Thoracic aorta (tissue), 2 donors: ENCODE measurements at regions not wholly inside any gene's neighbourhood (a gene's known extent, or its start where the extent isn't known, plus 50 kb on each side); places are given as distances from the start of the nearest gene placed in this dataset.

Experiments used
- ATAC-seq: fragments of 150-250 bp; one replicate; pipeline ENCODE4 v1.8.0; 2017; ENCODE audit warnings: low read depth; ENCODE audit not compliant: insufficient number of reproducible peaks, low FRiP score
- DNase-seq: peaks from one replicate; pipeline ENCODE4 v3.0.0-alpha.2; 2020; ENCODE audit warnings: low spot score
- H3K27ac ChIP-seq, 2 donors: fragments of 200-600 bp; sonication (generic); 1 replicate in 1 of 2; 2 replicates in 1 of 2; pipeline ENCODE4 v1.5.1; 2016; ENCODE audit warnings: mild to moderate bottlenecking in 2 of 2, moderate library complexity in 2 of 2
- H3K27me3 ChIP-seq: fragments of 200-600 bp; sonication (generic); replicated peaks from 2 replicates; pipeline ENCODE4 v1.6.0; 2016; ENCODE audit warnings: mild to moderate bottlenecking; ENCODE audit not compliant: insufficient read depth
- H3K36me3 ChIP-seq: fragments of 200-600 bp; sonication (generic); one replicate; pipeline ENCODE4 v1.5.1; 2016
- H3K4me1 ChIP-seq, 2 donors: fragments of 200-600 bp; sonication (generic); 1 replicate in 1 of 2; 2 replicates in 1 of 2; pipeline versions ENCODE4 v1.5.1 to v1.6.0; 2016; ENCODE audit warnings: low read depth in 2 of 2, mild to moderate bottlenecking in 1 of 2; ENCODE audit not compliant: control insufficient read depth in 1 of 2
- H3K4me3 ChIP-seq: fragments of 200-600 bp; sonication (generic); 2 replicates; pipeline ENCODE4 v1.5.1; 2016; ENCODE audit warnings: mild to moderate bottlenecking
- H3K9me3 ChIP-seq: fragments of 200-600 bp; sonication (generic); 2 replicates; pipeline ENCODE4 v1.5.1; 2016
- CTCF ChIP-seq: fragments of 200-600 bp; sonication (generic); IDR thresholded peaks from one replicate; pipeline ENCODE4 v1.5.1; 2019; ENCODE audit warnings: antibody characterized with exemption

DNA sequence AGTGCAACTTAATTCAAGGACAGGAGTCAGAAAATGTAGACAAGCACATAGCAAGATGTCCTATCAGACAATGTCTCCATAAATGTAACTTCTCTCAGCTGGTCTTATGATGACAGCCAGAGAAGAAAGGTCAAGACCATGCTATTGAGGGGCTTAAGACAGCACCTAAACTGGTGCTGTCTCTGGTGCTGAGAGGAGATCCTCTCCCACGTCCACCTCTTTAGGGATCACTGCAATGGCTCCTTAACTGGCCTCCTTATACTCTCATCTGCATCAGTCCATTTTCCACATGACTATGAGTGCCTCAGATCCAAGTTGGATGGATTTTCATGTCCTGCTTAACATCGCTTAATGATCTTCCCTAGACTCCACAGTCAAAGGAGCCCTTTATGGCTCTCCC lies 210.6 kb downstream of the ARL4A start:
- no peaks in the 10 kb centered on the region for H3K9me3 ChIP-seq

GRCh38 chr7:12898620-12899019 lies 211.2 kb downstream of the ARL4A start:
- H3K27me3 ChIP-seq: no peaks in the 10 kb centered on the region
- H3K9me3 ChIP-seq: no peaks in the 10 kb centered on the region
- no peaks in the 10 kb centered on the region for H3K4me1 ChIP-seq
- no peak for DNase-seq
- no peak for TF ChIP-seq CTCF
- ATAC-seq: no peak
- H3K4me3 ChIP-seq: no peak overlapping the region
- no peaks in the 10 kb centered on the region for H3K36me3 ChIP-seq
- H3K27ac ChIP-seq: no peak overlapping the region

More for the DNA sequence above, 210.6 kb downstream of the ARL4A start:
- Histone ChIP-seq H3K27ac (no peak overlapping the region), H3K4me3 (no peak overlapping the region), H3K4me1 (no peaks in the 10 kb centered on the region), H3K36me3 (no peaks in the 10 kb centered on the region), H3K27me3 (no peaks in the 10 kb centered on the region)
- ATAC-seq (no peak), DNase-seq (no peak)
- no peak for TF ChIP-seq CTCF

GRCh38 chr7:12905671-12906070 lies 218.2 kb downstream of the ARL4A start:
- DNase-seq (no peak), ATAC-seq (no peak)
- no peaks in the 10 kb centered on the region for H3K4me1 ChIP-seq
- H3K27ac ChIP-seq: no peak overlapping the region
- H3K36me3 ChIP-seq: no peaks in the 10 kb centered on the region
- no peak for TF ChIP-seq CTCF
- H3K9me3 ChIP-seq: no peaks in the 10 kb centered on the region
- H3K27me3 ChIP-seq: no peaks in the 10 kb centered on the region
- H3K4me3 ChIP-seq: no peak overlapping the region

DNA sequence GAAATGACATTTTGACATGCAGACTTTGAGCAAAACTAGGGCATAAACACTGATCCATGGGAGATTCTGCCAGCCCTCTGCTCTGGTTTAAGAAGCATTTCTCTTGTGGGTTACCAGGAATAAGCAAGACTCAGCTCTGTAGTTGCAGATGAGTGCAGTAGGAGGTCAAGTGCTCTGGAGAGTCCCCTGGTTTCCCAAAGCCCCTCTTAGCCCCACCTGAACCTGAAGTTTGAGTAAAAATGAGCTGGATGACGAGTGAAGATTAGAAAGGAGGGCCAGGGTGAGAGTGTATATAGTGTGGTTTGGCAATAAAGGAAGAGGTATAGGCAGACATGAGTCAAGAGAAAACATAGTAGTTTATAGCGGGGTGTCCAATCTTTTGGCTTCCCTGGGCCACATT lies 220.3 kb downstream of the ARL4A start:
- no peaks in the 10 kb centered on the region for H3K36me3 ChIP-seq
- H3K27me3 ChIP-seq: no peaks in the 10 kb centered on the region
- no peak overlapping the region for H3K27ac ChIP-seq
- TF ChIP-seq CTCF: no peak
- H3K9me3 ChIP-seq: no peaks in the 10 kb centered on the region
- H3K4me1 ChIP-seq: no peaks in the 10 kb centered on the region
- ATAC-seq (no peak), DNase-seq (no peak)
- no peak overlapping the region for H3K4me3 ChIP-seq

DNA sequence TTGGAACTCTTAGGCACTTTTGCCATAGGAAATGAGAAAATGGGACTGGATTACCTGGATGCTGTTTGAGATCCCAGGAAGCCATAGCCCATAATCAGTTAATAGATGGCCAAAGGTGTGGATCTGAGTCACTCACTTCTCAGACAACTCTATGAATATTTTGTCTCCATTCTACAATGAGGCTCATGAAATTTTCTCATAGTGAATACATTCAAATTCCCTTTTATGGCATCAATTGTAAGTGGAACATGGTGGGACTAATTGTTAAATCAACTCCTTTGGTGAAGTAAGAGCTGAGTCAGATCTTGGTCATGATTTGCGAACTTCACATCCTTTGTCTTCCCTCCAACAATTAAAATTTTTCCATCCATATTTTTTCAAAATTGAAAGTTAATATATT lies 222.1 kb downstream of the ARL4A start:
- Histone ChIP-seq H3K27ac (no peak overlapping the region), H3K9me3 (no peaks in the 10 kb centered on the region), H3K4me1 (no peaks in the 10 kb centered on the region), H3K27me3 (no peaks in the 10 kb centered on the region), H3K4me3 (no peak overlapping the region), H3K36me3 (no peaks in the 10 kb centered on the region)
- TF ChIP-seq CTCF: no peak
- no peak for ATAC-seq
- DNase-seq: no peak
